SK-N-SH (cell line): ENCODE measurements at regions not wholly inside any gene's neighbourhood (a gene's known extent, or its start where the extent isn't known, plus 50 kb on each side); places are given as distances from the start of the nearest gene placed in this dataset.

Experiments
- CTCF ChIA-PET: fragments of 300-600, 350-600 bp; formaldehyde crosslinking; extraction: SDS; loops from one replicate; lab custom pipeline; 2021; lab: Yijun Ruan, JAX
- POLR2A ChIA-PET: fragments of 350-600 bp; sonication (Branson Sonifier 250); formaldehyde crosslinking; extraction: SDS; loops from one replicate; lab custom pipeline; 2020; ENCODE audit warnings: antibody characterized with exemption, inconsistent platforms; lab: Yijun Ruan, JAX
- DNase-seq: peaks from one replicate; pipeline ENCODE4 v3.0.0; 2012
- H2AFZ ChIP-seq: fragments of 200-600 bp; sonication (generic); 2 replicates; pipeline ENCODE4 v1.8.1; 2016; ENCODE audit warnings: antibody characterized with exemption, mild to moderate bottlenecking, low read depth
- H3F3A ChIP-seq: fragments of 200-600 bp; sonication (generic); replicated peaks from 2 replicates; pipeline ENCODE3; 2016; ENCODE audit warnings: antibody characterized with exemption, mild to moderate bottlenecking; ENCODE audit not compliant: insufficient read depth
- H3K27ac ChIP-seq, 2 experiments: fragments of 200-500 bp in 1 of 2; fragments of 200-600 bp in 1 of 2; sonication (Bioruptor generic) in 1 of 2; sonication (generic), shearing (Covaris generic) in 1 of 2; 2 replicates each; pipeline versions ENCODE4 v1.5.1 to v1.6.1; 2014 to 2016; ENCODE audit warnings: low read depth in 2 of 2, inconsistent platforms in 1 of 2, low read length in 1 of 2, mild to moderate bottlenecking in 1 of 2, mixed read lengths in 1 of 2
- H3K27me3 ChIP-seq: fragments of 200-600 bp; sonication (generic), shearing (Covaris generic); 2 replicates; pipeline ENCODE4 v1.6.1; 2016; ENCODE audit warnings: mixed run types; ENCODE audit not compliant: insufficient read depth
- H3K36me3 ChIP-seq, 2 experiments: fragments of 200-500 bp in 1 of 2; fragments of 200-600 bp in 1 of 2; sonication (Bioruptor generic) in 1 of 2; sonication (generic) in 1 of 2; replicated peaks in 1 of 2; 2 replicates each; pipeline versions ENCODE3 to v1.5.1; 2014 to 2016; ENCODE audit warnings: low read length in 1 of 2, mild to moderate bottlenecking in 1 of 2; ENCODE audit not compliant: insufficient read depth in 2 of 2, control insufficient read depth in 1 of 2
- H3K4me1 ChIP-seq, 2 experiments: fragments of 200-500 bp in 1 of 2; fragments of 200-600 bp in 1 of 2; sonication (Bioruptor generic) in 1 of 2; sonication (generic), shearing (Covaris generic) in 1 of 2; 2 replicates each; pipeline versions ENCODE4 v1.5.1 to v1.6.1; 2014 to 2016; ENCODE audit warnings: low read depth in 1 of 2, low read length in 1 of 2, mixed run types in 1 of 2; ENCODE audit not compliant: insufficient read depth in 2 of 2, control insufficient read depth in 1 of 2
- H3K4me2 ChIP-seq: fragments of 200-600 bp; sonication (generic), shearing (Covaris generic); 2 replicates; pipeline ENCODE4 v1.6.1; 2017; ENCODE audit warnings: mixed run types
- H3K4me3 ChIP-seq, 2 experiments: fragments of 200-500 bp in 1 of 2; fragments of 200-600 bp in 1 of 2; sonication (Bioruptor generic) in 1 of 2; sonication (generic), shearing (Covaris generic) in 1 of 2; 2 replicates each; pipeline versions ENCODE4 v1.5.1 to v1.8.1; 2014 to 2016; ENCODE audit warnings: low read depth in 2 of 2, inconsistent platforms in 1 of 2, low read length in 1 of 2, mild to moderate bottlenecking in 1 of 2, mixed read lengths in 1 of 2, moderate library complexity in 1 of 2
- H3K79me2 ChIP-seq: fragments of 200-600 bp; sonication (generic); 2 replicates; pipeline ENCODE4 v1.8.1; 2017; ENCODE audit warnings: mild to moderate bottlenecking; ENCODE audit not compliant: insufficient read depth
- H3K9ac ChIP-seq: fragments of 200-600 bp; sonication (generic); 2 replicates; pipeline ENCODE4 v1.6.1; 2017; ENCODE audit warnings: mixed run types
- H3K9me2 ChIP-seq: fragments of 200-600 bp; sonication (generic); 2 replicates; pipeline ENCODE4 v1.6.1; 2017; ENCODE audit warnings: mixed run types
- H3K9me3 ChIP-seq: fragments of 200-600 bp; sonication (generic); 2 replicates; pipeline ENCODE4 v1.6.1; 2017; ENCODE audit warnings: mixed run types, mild to moderate bottlenecking, moderate library complexity
- H4K20me1 ChIP-seq: fragments of 200-600 bp; sonication (generic); 2 replicates; pipeline ENCODE4 v1.6.1; 2017; ENCODE audit warnings: mild to moderate bottlenecking, mixed run types; ENCODE audit not compliant: insufficient read depth
- CHD2 ChIP-seq: fragments of 150-350 bp; IDR thresholded peaks from 2 replicates; pipeline ENCODE4 v1.6.1; 2018; ENCODE audit warnings: low read length; ENCODE audit not compliant: partially characterized antibody
- ELF1 ChIP-seq: IDR thresholded peaks from 2 replicates; pipeline ENCODE4 v1.4.0; 2012
- FOXM1 ChIP-seq: IDR thresholded peaks from 2 replicates; pipeline ENCODE4 v1.4.0; 2012; ENCODE audit warnings: low read depth, mild to moderate bottlenecking
- GATA2 ChIP-seq: sonication (generic); formaldehyde crosslinking; IDR thresholded peaks from 2 replicates; pipeline ENCODE4 v1.5.0; 2020; ENCODE audit warnings: mild to moderate bottlenecking, missing genetic modification reagents
- MEF2A ChIP-seq: IDR thresholded peaks from 2 replicates; pipeline ENCODE4 v1.4.0; 2012; ENCODE audit warnings: low read depth, borderline replicate concordance
- MXI1 ChIP-seq: IDR thresholded peaks from 2 replicates; pipeline ENCODE4 v1.6.1; 2012; ENCODE audit warnings: mild to moderate bottlenecking, low read depth, low read length, improper control_type of control experiment
- NFIC ChIP-seq: IDR thresholded peaks from 2 replicates; pipeline ENCODE4 v1.4.0; 2012; ENCODE audit warnings: borderline replicate concordance
- NRF1 ChIP-seq: IDR thresholded peaks from 2 replicates; pipeline ENCODE4 v1.6.1; 2012; ENCODE audit warnings: low read depth, mild to moderate bottlenecking, low read length
- RAD21 ChIP-seq: IDR thresholded peaks from 2 replicates; pipeline ENCODE4 v1.6.1; 2012; ENCODE audit warnings: mild to moderate bottlenecking, low read length
- RCOR1 ChIP-seq: fragments of 150-350 bp; IDR thresholded peaks from 2 replicates; pipeline ENCODE4 v1.6.1; 2017; ENCODE audit warnings: antibody characterized with exemption, low read length
- RXRA ChIP-seq: IDR thresholded peaks from 2 replicates; pipeline ENCODE4 v1.4.0; 2012; ENCODE audit warnings: low read depth, mild to moderate bottlenecking, borderline replicate concordance
- SIN3A ChIP-seq: IDR thresholded peaks from 2 replicates; pipeline ENCODE4 v1.6.1; 2012; ENCODE audit warnings: low read depth, mild to moderate bottlenecking, low read length, moderate library complexity, borderline replicate concordance
- TAF1 ChIP-seq: IDR thresholded peaks from 2 replicates; pipeline ENCODE4 v1.6.1; 2012; ENCODE audit warnings: low read depth, mild to moderate bottlenecking, low read length, moderate library complexity, borderline replicate concordance
- TCF12 ChIP-seq: IDR thresholded peaks from 2 replicates; pipeline ENCODE4 v1.4.0; 2012
- TEAD4 ChIP-seq: IDR thresholded peaks from 2 replicates; pipeline ENCODE4 v1.4.0; 2012; ENCODE audit warnings: mild to moderate bottlenecking, borderline replicate concordance; ENCODE audit not compliant: insufficient read depth
- USF1 ChIP-seq: IDR thresholded peaks from 2 replicates; pipeline ENCODE4 v1.4.0; 2012; ENCODE audit warnings: low read depth, borderline replicate concordance
- ZBTB33 ChIP-seq: IDR thresholded peaks from 2 replicates; pipeline ENCODE4 v1.4.0; 2012; ENCODE audit warnings: low read depth, borderline replicate concordance
- WGBS: methylation state at CpG from one replicate; pipeline ENCODE4 v1.1.6; 2017; ENCODE audit warnings: low lambda C conversion rate; 5-methylcytosine and 5-hydroxymethylcytosine counted together

DNA sequence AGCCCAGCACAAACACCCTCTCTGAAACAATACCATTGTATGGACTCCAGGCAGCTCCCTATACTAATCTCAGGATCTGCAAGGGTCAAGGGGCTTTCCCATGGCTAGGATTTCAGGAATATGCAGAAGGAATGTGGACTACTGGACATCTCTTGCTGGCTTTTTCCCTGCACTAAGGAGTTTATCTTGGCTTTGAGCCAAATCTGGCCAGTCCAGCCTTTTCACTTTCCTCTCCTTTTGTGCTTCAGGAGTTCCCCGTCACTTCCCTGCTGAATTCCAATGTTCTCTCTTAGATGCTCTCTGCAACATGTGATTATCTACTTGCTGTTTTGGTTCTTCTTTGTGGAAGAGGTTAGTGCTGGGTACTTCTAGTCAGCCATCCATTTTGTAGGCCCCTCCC is 568.2 kb downstream of the HDGFL1 start:
- no peak overlapping the region for H3K4me2 ChIP-seq

GRCh38 chr6:23140871-23141270 is 571.5 kb downstream of the HDGFL1 start:
- Histone ChIP-seq H3K9me3 (no peaks in the 10 kb centered on the region), H3K36me3 (no peaks in the 10 kb centered on the region), H3F3A (peaks cover 4% of the 10 kb centered on the region), H4K20me1 (no peaks in the 10 kb centered on the region), H3K9me2 (peaks cover 5% of the 10 kb centered on the region; the same call in 1 of the 2 replicates), H3K27me3 (no peaks in the 10 kb centered on the region), H3K4me2 (no peak overlapping the region), H2AFZ (no peak overlapping the region), H3K27ac (no peak overlapping the region), H3K4me3 (no peak overlapping the region), H3K4me1 (peaks cover 0 to 2% of the 10 kb centered on the region in 2 experiments; a peak in 2 of 4 replicates), H3K9ac (no peak overlapping the region), H3K79me2 (no peaks in the 10 kb centered on the region)
- ChIA-PET CTCF (interaction anchor here (1.0 kb wide), 1 partner anchor 105 kb away, joined by 3 read pairs; no protein-coding TSS in a partner anchor), POLR2A (no interaction called here)
- no peak for TF ChIP-seq RAD21
- TF ChIP-seq SIN3A = no peak
- no peak for TF ChIP-seq ZBTB33
- TF ChIP-seq RXRA = no peak
- no peak for TF ChIP-seq MEF2A
- DNase-seq = no peak

More for the DNA sequence above, 568.2 kb downstream of the HDGFL1 start:
- no peak for TF ChIP-seq NFIC
- no peak for TF ChIP-seq NRF1
- TF ChIP-seq TAF1 = no peak
- no peak overlapping the region for H2AFZ ChIP-seq
- WGBS = 64% methylated on average over 1 of the region's 1 CpG
- no peak overlapping the region for H3K27ac ChIP-seq
- POLR2A ChIA-PET = no interaction called here
- peaks cover 5% of the 10 kb centered on the region; the same call in 1 of the 2 replicates for H3K9me2 ChIP-seq
- H3K36me3 ChIP-seq = no peaks in the 10 kb centered on the region
- no peak overlapping the region for H3K4me3 ChIP-seq
- H4K20me1 ChIP-seq = no peaks in the 10 kb centered on the region
- H3K27me3 ChIP-seq = no peaks in the 10 kb centered on the region
- H3K9ac ChIP-seq = no peak overlapping the region
- no peaks in the 10 kb centered on the region for H3K9me3 ChIP-seq
- H3F3A ChIP-seq = peaks cover 4% of the 10 kb centered on the region
- no peak for DNase-seq
- H3K4me1 ChIP-seq = no peaks in the 10 kb centered on the region; a peak in 1 of 4 replicates
- no peaks in the 10 kb centered on the region for H3K79me2 ChIP-seq
- CTCF ChIA-PET = no interaction called here

DNA sequence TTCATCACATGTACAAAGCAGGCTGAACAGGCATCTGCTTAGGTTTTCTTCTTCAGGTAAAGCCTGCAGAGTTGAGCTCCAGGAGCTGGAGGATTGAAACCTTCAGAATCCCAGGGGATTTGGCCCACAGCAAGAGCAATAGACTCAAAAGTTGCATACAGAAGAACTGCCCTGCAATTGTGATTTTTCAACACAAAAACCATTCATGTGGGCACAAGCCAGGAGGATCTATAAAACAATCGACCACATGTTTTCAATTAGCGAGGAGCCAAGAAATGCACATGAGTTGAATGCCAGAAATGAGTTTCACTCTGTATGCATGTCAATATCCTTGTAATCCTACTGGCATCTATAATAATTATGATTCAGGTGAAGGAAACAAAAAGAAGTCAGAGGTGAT is 576.4 kb downstream of the HDGFL1 start:
- Histone ChIP-seq H3K4me1 (peaks cover 0 to 6% of the 10 kb centered on the region in 2 experiments; a peak in 3 of 4 replicates), H4K20me1 (no peaks in the 10 kb centered on the region), H2AFZ (no peak overlapping the region), H3K27me3 (no peaks in the 10 kb centered on the region), H3K36me3 (no peaks in the 10 kb centered on the region), H3K9me2 (peaks cover 2% of the 10 kb centered on the region; the same call in 1 of the 2 replicates), H3F3A (no peaks in the 10 kb centered on the region), H3K79me2 (no peaks in the 10 kb centered on the region), H3K9me3 (no peaks in the 10 kb centered on the region), H3K4me3 (no peak overlapping the region), H3K9ac (no peak overlapping the region), H3K27ac (peak overlapping the region in 1 of 2 experiments; percentile 86; a peak in 2 of 4 replicates)
- CTCF ChIA-PET = interaction anchor here (1.4 kb wide), 1 partner anchor 219 kb away, joined by 3 read pairs; no protein-coding TSS in a partner anchor
- 4% methylated on average over 2 of the region's 2 CpGs for whole genome bisulfite sequencing
- POLR2A ChIA-PET = no interaction called here
- DNase-seq = peak; percentile 26
- TF ChIP-seq ELF1 = no peak
- peak; percentile 57; the same call in 1 of the 2 replicates for TF ChIP-seq RCOR1
- TF ChIP-seq MXI1 = peak; percentile 43; the same call in 1 of the 2 replicates
- TF ChIP-seq CHD2 = peak; percentile 28
- TF ChIP-seq TEAD4 = no peak
- peak; percentile 77 for TF ChIP-seq TCF12
- peak; percentile 20; the same call in 1 of the 2 replicates for TF ChIP-seq GATA2
- TF ChIP-seq USF1 = no peak
- TF ChIP-seq FOXM1 = no peak
- TF ChIP-seq RAD21 = 0 out of 2 replicates have a peak, but pooled peaks have one; percentile 1
- TF ChIP-seq, all 33 proteins: peak for 6
- peak overlapping the region; percentile 11; the same call in 1 of the 2 replicates for H3K4me2 ChIP-seq
